Mesenchymal stem cell (in vitro differentiated cells and primary cell): ENCODE measurements at regions not wholly inside any gene's neighbourhood (a gene's known extent, or its start where the extent isn't known, plus 50 kb on each side); places are given as distances from the start of the nearest gene placed in this dataset.
"Not testable (repeated sequence)": the region's sequence is repeated elsewhere in the genome, so short reads cannot be mapped to it uniquely, and the experiment has no call there.

ENCODE experiments used
- DNase-seq: peaks from one replicate; pipeline ENCODE4 v3.0.0-alpha.2; 2013
- H2AFZ ChIP-seq: one replicate; pipeline ENCODE4 v1.6.1; 2013; ENCODE audit warnings: low read depth, mild to moderate bottlenecking, control low read depth, inconsistent platforms, low read length, moderate library complexity
- H2AK5ac ChIP-seq: 2 replicates; pipeline ENCODE4 v1.6.1; 2013; ENCODE audit warnings: low read length, moderate library complexity, mild to moderate bottlenecking, inconsistent platforms; ENCODE audit not compliant: severe bottlenecking
- H2BK120ac ChIP-seq: one replicate; pipeline ENCODE4 v1.6.1; 2013; ENCODE audit warnings: low read depth, mild to moderate bottlenecking, inconsistent platforms, low read length, moderate library complexity
- H2BK12ac ChIP-seq, 2 experiments: one replicate each; pipeline ENCODE4 v1.6.1; 2013; ENCODE audit warnings: inconsistent platforms in 2 of 2, low read length in 2 of 2, mild to moderate bottlenecking in 2 of 2, moderate library complexity in 2 of 2, control low read depth in 1 of 2
- H2BK15ac ChIP-seq: one replicate; pipeline ENCODE4 v1.6.1; 2013; ENCODE audit warnings: mild to moderate bottlenecking, low read depth, inconsistent platforms; ENCODE audit not compliant: poor library complexity, severe bottlenecking
- H2BK5ac ChIP-seq: 2 replicates; pipeline ENCODE4 v1.6.1; 2013; ENCODE audit warnings: low read depth, mild to moderate bottlenecking, low read length, control low read depth, inconsistent platforms; ENCODE audit not compliant: poor library complexity, severe bottlenecking
- H3K14ac ChIP-seq, 2 experiments: one replicate each; pipeline ENCODE4 v1.6.1; 2013; ENCODE audit warnings: inconsistent platforms in 2 of 2, low read length in 2 of 2, control low read depth in 1 of 2, mild to moderate bottlenecking in 1 of 2, moderate library complexity in 1 of 2
- H3K18ac ChIP-seq, 2 experiments: one replicate each; pipeline ENCODE4 v1.6.1; 2013; ENCODE audit warnings: inconsistent platforms in 2 of 2, low read length in 2 of 2, control low read depth in 1 of 2, low read depth in 1 of 2, mild to moderate bottlenecking in 1 of 2
- H3K23ac ChIP-seq, 2 experiments: one replicate each; pipeline ENCODE4 v1.6.1; 2013; ENCODE audit warnings: inconsistent platforms in 2 of 2, low read length in 2 of 2, mild to moderate bottlenecking in 2 of 2, moderate library complexity in 2 of 2, control low read depth in 1 of 2
- H3K27ac ChIP-seq: 2 replicates; pipeline ENCODE4 v1.5.1; 2013; ENCODE audit warnings: mild to moderate bottlenecking, moderate library complexity, low read length, control low read depth, inconsistent platforms; ENCODE audit not compliant: poor library complexity, severe bottlenecking
- H3K27me3 ChIP-seq, 2 experiments: 2 replicates each; pipeline versions ENCODE4 v1.6.1 to v1.7.0; 2013; ENCODE audit warnings: low read length in 2 of 2, mild to moderate bottlenecking in 2 of 2, moderate library complexity in 2 of 2, control low read depth in 1 of 2, inconsistent platforms in 1 of 2; ENCODE audit not compliant: control insufficient read depth in 1 of 2, insufficient read depth in 1 of 2
- H3K36me3 ChIP-seq, 2 experiments: 2 replicates each; pipeline versions ENCODE4 v1.6.1 to v1.7.0; 2013; ENCODE audit warnings: low read length in 2 of 2, control low read depth in 1 of 2, inconsistent platforms in 1 of 2, low read depth in 1 of 2, mild to moderate bottlenecking in 1 of 2; ENCODE audit not compliant: insufficient read depth in 2 of 2, control insufficient read depth in 1 of 2
- H3K4ac ChIP-seq, 2 experiments: one replicate each; pipeline ENCODE4 v1.6.1; 2013; ENCODE audit warnings: inconsistent platforms in 2 of 2, low read length in 2 of 2, mild to moderate bottlenecking in 2 of 2, moderate library complexity in 2 of 2, control low read depth in 1 of 2, low read depth in 1 of 2
- H3K4me1 ChIP-seq: 2 replicates; pipeline ENCODE4 v1.6.1; 2013; ENCODE audit warnings: low read depth, low read length, control low read depth; ENCODE audit not compliant: control insufficient read depth, insufficient read depth
- H3K4me2 ChIP-seq: 2 replicates; pipeline ENCODE4 v1.6.1; 2013; ENCODE audit warnings: low read length, mild to moderate bottlenecking, inconsistent platforms; ENCODE audit not compliant: poor library complexity, severe bottlenecking
- H3K4me3 ChIP-seq, 2 experiments: 2 replicates each; pipeline versions ENCODE4 v1.5.1 to v1.7.0; 2013; ENCODE audit warnings: low read length in 2 of 2, mild to moderate bottlenecking in 2 of 2, control low read depth in 1 of 2, low read depth in 1 of 2; ENCODE audit not compliant: insufficient read depth in 1 of 2
- H3K79me1 ChIP-seq: replicated peaks from 2 replicates; pipeline ENCODE4 v1.6.1; 2013; ENCODE audit warnings: mild to moderate bottlenecking, control low read depth, low read length, inconsistent platforms; ENCODE audit not compliant: poor library complexity, severe bottlenecking
- H3K9ac ChIP-seq: 2 replicates; pipeline ENCODE4 v1.7.0; 2013; ENCODE audit warnings: mild to moderate bottlenecking, low read length, moderate library complexity
- H3K9me3 ChIP-seq: 2 replicates; pipeline ENCODE4 v1.7.0; 2013; ENCODE audit warnings: mild to moderate bottlenecking, low read length; ENCODE audit not compliant: control insufficient read depth
- H4K8ac ChIP-seq: one replicate; pipeline ENCODE4 v1.6.1; 2013; ENCODE audit warnings: inconsistent platforms, mild to moderate bottlenecking, low read length, moderate library complexity
- H4K91ac ChIP-seq: one replicate; pipeline ENCODE4 v1.6.1; 2013; ENCODE audit warnings: mild to moderate bottlenecking, low read length, inconsistent platforms
- WGBS: methylation state at CpG from one replicate; pipeline ENCODE4 v1.1.7; 2013; ENCODE audit warnings: mixed read lengths; 5-methylcytosine and 5-hydroxymethylcytosine counted together

GRCh38 chr19:28589991-28590411, 623.0 kb downstream of the UQCRFS1 start:
- WGBS = 74% methylated on average over 11 of the region's 11 CpGs
- not testable (repeated sequence) for H4K91ac ChIP-seq, H2BK15ac ChIP-seq, H3K14ac ChIP-seq, H4K8ac ChIP-seq, H3K79me1 ChIP-seq, H3K9me3 ChIP-seq, H2BK5ac ChIP-seq, H3K27ac ChIP-seq, H3K4ac ChIP-seq, H3K36me3 ChIP-seq, H2AK5ac ChIP-seq, H3K18ac ChIP-seq, H3K4me3 ChIP-seq, H3K23ac ChIP-seq, H2AFZ ChIP-seq, H3K27me3 ChIP-seq, H2BK12ac ChIP-seq, DNase-seq, H3K4me2 ChIP-seq, H2BK120ac ChIP-seq, H3K9ac ChIP-seq, H3K4me1 ChIP-seq

- no peak overlapping the region for H4K8ac ChIP-seq
- H3K23ac ChIP-seq = no peak overlapping the region
- no peak overlapping the region for H2BK12ac ChIP-seq
- H2AK5ac ChIP-seq = no peak overlapping the region
- no peak overlapping the region for H2BK120ac ChIP-seq
- no peak overlapping the region for H2BK15ac ChIP-seq
- H3K9me3 ChIP-seq = no peaks in the 10 kb centered on the region
- H3K4me3 ChIP-seq = no peak overlapping the region
- no peak for DNase-seq
- H3K36me3 ChIP-seq = no peaks in the 10 kb centered on the region
- no peak overlapping the region for H3K18ac ChIP-seq
- peaks cover 0 to 7% of the 10 kb centered on the region in 2 experiments for H3K27me3 ChIP-seq
- H3K4me2 ChIP-seq = no peak overlapping the region
- H3K4ac ChIP-seq = no peak overlapping the region
- H4K91ac ChIP-seq = no peak overlapping the region
- no peak overlapping the region for H3K9ac ChIP-seq
- peaks cover 5% of the 10 kb centered on the region for H3K4me1 ChIP-seq
- H3K14ac ChIP-seq = no peak overlapping the region
- no peak overlapping the region for H2AFZ ChIP-seq
- H3K79me1 ChIP-seq = no peaks in the 10 kb centered on the region
- WGBS = 48% methylated on average over 7 of the region's 7 CpGs
- no peak overlapping the region for H3K27ac ChIP-seq
- H2BK5ac ChIP-seq = no peak overlapping the region
Measured at GRCh38 chr19:28586474-28586873, 626.5 kb downstream of the UQCRFS1 start.

- Histone ChIP-seq H2BK12ac (no peak overlapping the region), H2BK5ac (no peak overlapping the region), H3K27me3 (peaks cover 0 to 7% of the 10 kb centered on the region in 2 experiments), H3K14ac (no peak overlapping the region), H3K4ac (no peak overlapping the region), H4K8ac (no peak overlapping the region), H3K9ac (no peak overlapping the region), H4K91ac (no peak overlapping the region), H3K4me1 (peaks cover 5% of the 10 kb centered on the region), H3K4me3 (no peak overlapping the region), H3K18ac (no peak overlapping the region), H3K23ac (no peak overlapping the region), H3K36me3 (no peaks in the 10 kb centered on the region), H2AFZ (no peak overlapping the region), H3K9me3 (no peaks in the 10 kb centered on the region), H3K4me2 (no peak overlapping the region), H2BK15ac (no peak overlapping the region), H3K27ac (no peak overlapping the region), H2BK120ac (no peak overlapping the region), H2AK5ac (no peak overlapping the region), H3K79me1 (no peaks in the 10 kb centered on the region)
- DNase-seq = no peak
- WGBS = 62% methylated on average over 4 of the region's 4 CpGs
Measured at GRCh38 chr19:28585796-28586195, 627.2 kb downstream of the UQCRFS1 start.

- H4K8ac ChIP-seq = no peak overlapping the region
- H3K36me3 ChIP-seq = no peaks in the 10 kb centered on the region
- no peak overlapping the region for H2AK5ac ChIP-seq
- H3K9me3 ChIP-seq = no peaks in the 10 kb centered on the region
- 90% methylated on average over 5 of the region's 8 CpGs for WGBS
- H3K79me1 ChIP-seq = no peaks in the 10 kb centered on the region
- no peak overlapping the region for H2BK15ac ChIP-seq
- no peak overlapping the region for H4K91ac ChIP-seq
- H3K4me3 ChIP-seq = no peak overlapping the region
- H3K4me1 ChIP-seq = peaks cover 3% of the 10 kb centered on the region
- H3K9ac ChIP-seq = no peak overlapping the region
- no peak overlapping the region for H3K23ac ChIP-seq
- H3K27me3 ChIP-seq = peaks cover 0 to 7% of the 10 kb centered on the region in 2 experiments
- H2AFZ ChIP-seq = no peak overlapping the region
- no peak overlapping the region for H2BK120ac ChIP-seq
- no peak overlapping the region for H2BK5ac ChIP-seq
- H2BK12ac ChIP-seq = no peak overlapping the region
- H3K14ac ChIP-seq = no peak overlapping the region
- H3K18ac ChIP-seq = no peak overlapping the region
- H3K4ac ChIP-seq = no peak overlapping the region
- H3K27ac ChIP-seq = no peak overlapping the region
- H3K4me2 ChIP-seq = no peak overlapping the region
- no peak for DNase-seq
Measured at GRCh38 chr19:28583713-28584112, 629.2 kb downstream of the UQCRFS1 start.
